Neural crest cell (in vitro differentiated cells): ENCODE measurements at regions not wholly inside any gene's neighbourhood (a gene's known extent, or its start where the extent isn't known, plus 50 kb on each side); places are given as distances from the start of the nearest gene placed in this dataset.

ENCODE experiments used
- DNase-seq: peaks from one replicate; pipeline ENCODE4 v3.0.0; 2021; ENCODE audit warnings: low read depth, mixed read lengths, low spot score
- H3K27ac Mint-ChIP-seq: one replicate; pipeline ENCODE4 v1.8.0; 2021; ENCODE audit warnings: mild to moderate bottlenecking, mixed read lengths; ENCODE audit not compliant: unreplicated experiment
- H3K27me3 Mint-ChIP-seq: 2 replicates; pipeline ENCODE4 v1.8.0; 2021; ENCODE audit warnings: low read depth, mild to moderate bottlenecking, mixed read lengths
- H3K36me3 Mint-ChIP-seq: 2 replicates; pipeline ENCODE4 v1.8.0; 2021; ENCODE audit warnings: low read depth, mild to moderate bottlenecking, mixed read lengths
- H3K4me1 Mint-ChIP-seq: 2 replicates; pipeline ENCODE4 v1.8.0; 2021; ENCODE audit warnings: mixed read lengths
- H3K4me3 Mint-ChIP-seq: one replicate; pipeline ENCODE4 v1.8.0; 2021; ENCODE audit warnings: mild to moderate bottlenecking, mixed read lengths
- H3K9me3 Mint-ChIP-seq: 2 replicates; pipeline ENCODE4 v1.8.0; 2021; ENCODE audit warnings: mixed read lengths
- CTCF ChIP-seq: fragments of 200-600 bp; sonication (generic); conservative IDR thresholded peaks from 2 replicates; pipeline ENCODE4 v1.5.0; 2021; ENCODE audit warnings: antibody characterized with exemption, mild to moderate bottlenecking

- Mint-ChIP-seq H3K27ac (no peak overlapping the region), H3K27me3 (no peaks in the 10 kb centered on the region), H3K4me1 (peaks cover 13% of the 10 kb centered on the region), H3K9me3 (no peaks in the 10 kb centered on the region), H3K36me3 (no peaks in the 10 kb centered on the region), H3K4me3 (no peak overlapping the region)
- no peak for TF ChIP-seq CTCF
- DNase-seq, result no peak
Observed at GRCh38 chr10:4006858-4007257, 221.8 kb upstream of the KLF6 start.

DNA sequence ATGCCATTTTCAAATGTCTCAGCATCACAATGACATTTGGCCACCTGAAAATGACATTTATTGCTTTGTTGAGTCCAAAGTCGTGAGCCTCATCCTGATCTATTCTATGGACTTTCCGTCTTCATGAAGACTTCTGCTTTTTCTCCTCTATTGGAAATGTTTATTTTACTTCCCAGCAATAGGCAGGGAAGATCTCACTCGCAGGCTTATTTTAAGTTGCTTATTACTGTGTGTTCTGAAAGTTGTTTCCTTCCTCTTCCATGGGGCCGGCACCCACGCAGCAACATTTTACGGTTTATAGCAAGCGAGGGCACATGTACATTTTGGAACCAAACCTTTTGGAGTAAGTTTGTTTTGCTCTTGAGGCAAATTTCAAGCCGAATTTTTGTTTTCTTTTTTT, 221.0 kb upstream of the KLF6 start:
- no peak for TF ChIP-seq CTCF
- H3K27ac Mint-ChIP-seq, result no peak overlapping the region
- H3K4me1 Mint-ChIP-seq, result peaks cover 10% of the 10 kb centered on the region
- DNase-seq, result no peak
- no peaks in the 10 kb centered on the region for H3K36me3 Mint-ChIP-seq
- peaks cover 3% of the 10 kb centered on the region for H3K9me3 Mint-ChIP-seq
- H3K4me3 Mint-ChIP-seq, result no peak overlapping the region
- H3K27me3 Mint-ChIP-seq, result no peaks in the 10 kb centered on the region

DNA sequence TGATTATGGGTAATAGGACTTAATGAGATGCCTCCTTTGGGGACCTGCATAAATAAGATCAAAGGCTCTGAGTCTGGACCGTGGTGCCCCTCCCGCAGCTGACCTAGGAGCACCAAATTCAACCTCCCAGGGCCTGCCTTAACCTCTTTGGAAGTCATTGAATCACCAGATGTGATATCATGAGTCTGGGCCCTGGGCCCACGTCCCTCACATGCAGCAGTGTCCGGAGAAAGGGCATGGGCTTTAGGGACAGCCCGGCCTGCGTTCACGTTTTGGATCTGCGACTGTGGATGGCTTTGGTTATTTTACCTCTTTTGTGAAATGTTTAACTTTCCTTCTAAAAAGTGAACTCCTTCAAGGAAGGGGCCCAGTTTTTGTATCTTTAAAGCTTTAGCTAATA, 220.0 kb upstream of the KLF6 start:
- Mint-ChIP-seq H3K4me1 (peaks cover 8% of the 10 kb centered on the region), H3K36me3 (peaks cover 5% of the 10 kb centered on the region)

DNA sequence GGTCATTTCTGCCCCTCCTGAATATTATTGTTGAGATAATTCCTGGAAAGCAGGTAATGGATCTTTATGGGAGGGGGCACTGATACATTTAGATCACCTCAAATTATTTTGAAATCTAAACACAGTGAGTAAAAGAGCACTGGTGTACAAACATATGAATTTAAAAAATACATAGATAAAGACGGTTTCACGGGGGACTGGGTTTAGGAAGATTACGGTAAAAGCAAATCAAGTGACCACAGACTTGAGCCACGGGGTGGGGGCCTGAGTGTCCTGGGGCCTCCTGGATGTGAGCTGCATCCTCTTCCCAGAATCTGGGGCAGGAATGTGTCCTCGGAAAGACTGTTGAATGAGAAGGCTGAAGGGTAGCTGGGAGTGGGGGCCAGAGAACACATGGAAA, 219.1 kb upstream of the KLF6 start:
- Mint-ChIP-seq H3K4me3 (no peak overlapping the region), H3K27me3 (no peaks in the 10 kb centered on the region), H3K27ac (peak overlapping the region; percentile 89), H3K4me1 (peaks cover 8% of the 10 kb centered on the region), H3K9me3 (peaks cover 9% of the 10 kb centered on the region), H3K36me3 (peaks cover 6% of the 10 kb centered on the region)
- DNase-seq, result no peak
- TF ChIP-seq CTCF, result no peak

More for the DNA sequence above, 220.0 kb upstream of the KLF6 start:
- TF ChIP-seq CTCF, result no peak
- Mint-ChIP-seq H3K9me3 (peaks cover 8% of the 10 kb centered on the region), H3K27me3 (no peaks in the 10 kb centered on the region), H3K4me3 (no peak overlapping the region), H3K27ac (no peak overlapping the region)
- no peak for DNase-seq

DNA sequence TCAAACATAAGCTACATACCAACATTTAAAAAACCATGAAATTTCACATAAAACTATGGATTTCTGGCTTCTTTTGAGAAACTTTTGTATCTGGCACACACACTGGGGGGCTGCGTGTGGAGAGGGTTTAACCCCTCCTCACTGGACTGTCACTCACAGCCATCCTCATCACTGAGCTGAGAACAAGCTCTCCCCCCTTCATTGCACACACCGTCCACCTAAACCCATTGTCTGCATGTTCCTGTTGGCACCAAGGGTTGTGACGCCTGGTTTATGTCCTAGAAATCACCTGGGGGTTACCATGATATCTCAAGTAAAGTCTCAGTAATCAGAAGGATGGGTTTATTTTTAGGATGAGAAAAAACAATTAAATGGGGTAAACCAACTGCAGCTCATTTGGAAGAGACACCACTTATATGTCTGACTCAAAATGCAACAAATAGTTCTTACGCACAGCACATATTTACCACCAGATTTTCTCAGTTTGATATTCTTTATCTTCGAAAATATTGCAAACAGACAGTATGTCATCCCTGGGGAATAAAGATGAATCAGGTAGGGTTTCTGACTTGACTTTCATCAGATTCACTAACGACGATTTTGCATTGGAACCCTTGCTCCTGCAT, 218.5 kb upstream of the KLF6 start:
- Mint-ChIP-seq H3K27ac (no peak overlapping the region), H3K9me3 (peaks cover 13% of the 10 kb centered on the region), H3K4me3 (no peak overlapping the region), H3K36me3 (peaks cover 6% of the 10 kb centered on the region), H3K27me3 (no peaks in the 10 kb centered on the region), H3K4me1 (peaks cover 8% of the 10 kb centered on the region)
- no peak for DNase-seq
- TF ChIP-seq CTCF, result no peak

DNA sequence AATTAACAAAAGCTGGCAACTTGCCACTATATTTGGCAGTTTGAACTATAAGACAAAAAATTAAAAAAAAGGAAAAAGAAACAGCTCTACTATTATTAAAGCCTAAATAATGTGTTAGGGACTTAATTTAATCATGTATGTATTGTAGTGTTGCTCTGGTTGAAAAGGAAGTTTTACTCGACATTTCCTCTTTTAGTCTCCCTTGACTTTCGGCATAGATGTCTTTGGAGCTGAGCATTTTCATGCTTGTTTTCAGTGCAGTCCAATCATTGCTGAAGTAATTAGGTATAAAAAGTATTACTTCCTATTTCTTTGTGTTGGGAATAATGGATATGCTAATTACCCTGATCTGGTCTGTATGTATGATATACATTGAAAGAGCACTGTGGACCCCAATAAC, 216.8 kb upstream of the KLF6 start:
- Mint-ChIP-seq H3K27me3 (no peaks in the 10 kb centered on the region), H3K4me3 (no peak overlapping the region), H3K27ac (no peak overlapping the region), H3K9me3 (peaks cover 13% of the 10 kb centered on the region), H3K4me1 (peaks cover 8% of the 10 kb centered on the region), H3K36me3 (peaks cover 6% of the 10 kb centered on the region)
- DNase-seq, result no peak
- TF ChIP-seq CTCF, result no peak
